ENCODE measurements at regions not wholly inside any gene's neighbourhood (a gene's known extent, or its start where the extent isn't known, plus 50 kb on each side); places are given as distances from the start of the nearest gene placed in this dataset.

DNA sequence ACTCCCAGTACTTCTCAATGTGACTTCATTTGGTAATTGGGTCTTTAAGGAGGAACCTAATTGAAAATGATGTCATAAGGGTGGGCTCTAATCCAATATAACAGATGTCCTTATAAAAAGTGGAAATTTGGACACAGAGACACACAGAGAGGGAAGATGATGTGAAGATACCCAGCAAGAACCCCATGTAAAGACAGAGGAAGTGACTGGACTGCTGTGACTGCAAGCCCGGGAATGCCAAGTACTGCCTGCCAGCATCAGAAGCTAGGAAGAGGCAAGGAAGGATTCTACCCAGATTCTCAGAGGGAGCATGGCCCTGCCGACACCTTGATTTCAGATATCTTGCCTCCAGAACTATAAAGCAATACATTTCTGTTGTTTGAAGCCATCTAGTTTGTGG lies 239.3 kb downstream of the KCTD12 start:
- DNase-seq, result no peak

DNA sequence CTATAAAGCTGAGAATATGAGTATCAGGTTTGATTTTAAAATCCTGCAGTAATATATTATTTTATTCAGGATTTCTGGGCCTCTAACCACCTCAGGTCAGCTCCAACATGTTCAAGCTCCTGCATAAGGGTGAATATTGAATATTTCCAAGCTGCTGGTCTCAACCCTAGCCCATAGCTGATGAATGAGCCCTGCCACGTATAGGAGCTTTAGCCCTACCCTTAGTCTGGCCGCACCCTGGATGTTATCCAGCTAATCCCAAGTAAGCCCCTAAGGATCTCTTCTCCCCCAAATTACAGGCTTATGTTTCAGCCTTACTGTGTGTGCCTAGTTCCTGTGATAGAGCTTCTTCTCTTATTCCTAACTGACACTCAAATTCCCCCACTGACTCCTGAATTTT lies 240.6 kb downstream of the KCTD12 start:
- no peak for DNase-seq

DNA sequence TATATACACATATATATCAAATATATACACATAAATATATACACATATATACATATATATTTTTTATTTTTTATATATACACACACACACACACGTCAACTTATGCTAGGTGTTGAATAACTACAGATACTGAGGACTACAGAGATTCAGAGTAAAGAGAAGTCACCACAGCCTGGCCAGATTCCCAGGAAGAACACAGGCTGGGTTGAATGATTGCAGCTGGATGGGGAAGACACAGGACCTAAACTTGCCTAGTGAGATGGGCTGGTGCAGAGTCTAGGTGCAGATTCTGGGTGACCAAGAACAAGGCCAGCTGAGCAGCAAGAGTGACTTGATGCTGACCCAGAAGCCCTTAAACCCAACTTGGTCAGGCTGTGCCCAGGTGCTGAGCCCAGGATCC lies 241.3 kb downstream of the KCTD12 start:
- DNase-seq, result no peak

DNA sequence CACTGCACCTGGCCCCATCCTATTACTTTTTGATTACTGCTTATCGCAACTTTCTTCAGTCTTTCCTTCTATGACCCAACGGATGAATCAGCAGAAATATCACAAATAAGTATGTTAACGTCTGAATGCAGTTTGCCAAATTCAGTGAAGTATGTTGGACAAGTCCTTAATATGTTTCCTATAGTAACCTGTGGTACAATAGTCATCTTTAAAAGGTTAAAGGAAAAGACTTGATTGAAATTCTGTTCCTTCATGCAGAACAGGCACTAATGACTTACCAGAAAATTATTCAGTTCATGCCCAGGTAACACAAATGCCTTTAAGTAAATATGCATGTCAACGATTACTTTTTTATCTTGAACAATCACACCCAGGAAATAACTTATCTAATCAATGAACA lies 242.6 kb downstream of the KCTD12 start:
- no peak for DNase-seq

DNA sequence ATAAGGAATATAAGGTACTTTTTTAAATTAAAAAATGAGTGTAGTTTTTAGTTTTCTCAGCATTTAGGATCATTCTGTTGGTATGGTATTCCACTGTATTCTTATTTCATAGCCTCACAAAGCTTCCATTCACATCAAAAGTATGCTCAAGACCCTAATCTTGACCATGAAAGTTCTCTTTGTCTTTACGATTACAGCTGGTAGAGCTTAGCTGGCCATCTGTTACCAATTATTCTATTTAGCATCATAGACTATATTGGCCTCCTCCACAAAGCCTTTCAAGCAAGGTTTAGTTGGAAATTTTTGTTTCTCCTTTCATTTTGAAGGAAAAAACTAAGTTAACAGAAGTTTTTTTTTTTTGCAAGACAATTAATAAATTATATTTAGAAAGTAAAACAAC lies 245.1 kb downstream of the KCTD12 start:
- no peak for DNase-seq

DNA sequence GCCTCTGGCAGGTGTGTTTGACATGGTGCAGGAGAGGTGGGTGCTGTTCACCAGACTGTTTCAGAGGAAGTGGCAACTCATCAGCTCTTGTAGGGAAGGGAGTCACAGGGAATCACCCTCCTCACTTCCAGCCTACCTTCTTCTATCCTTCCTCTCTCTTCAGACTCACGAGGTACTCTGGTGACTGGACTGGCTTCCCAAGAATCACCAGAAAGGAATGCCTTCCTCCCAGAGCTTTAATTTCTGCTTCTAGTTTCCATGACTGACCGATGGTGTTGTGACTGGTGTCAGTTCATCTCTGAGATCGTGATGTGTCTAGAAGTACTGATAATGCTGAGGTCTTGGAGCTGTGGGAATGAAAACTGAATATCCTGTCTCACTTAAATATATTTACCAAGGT lies 247.3 kb downstream of the KCTD12 start:
- no peak for DNase-seq

DNA sequence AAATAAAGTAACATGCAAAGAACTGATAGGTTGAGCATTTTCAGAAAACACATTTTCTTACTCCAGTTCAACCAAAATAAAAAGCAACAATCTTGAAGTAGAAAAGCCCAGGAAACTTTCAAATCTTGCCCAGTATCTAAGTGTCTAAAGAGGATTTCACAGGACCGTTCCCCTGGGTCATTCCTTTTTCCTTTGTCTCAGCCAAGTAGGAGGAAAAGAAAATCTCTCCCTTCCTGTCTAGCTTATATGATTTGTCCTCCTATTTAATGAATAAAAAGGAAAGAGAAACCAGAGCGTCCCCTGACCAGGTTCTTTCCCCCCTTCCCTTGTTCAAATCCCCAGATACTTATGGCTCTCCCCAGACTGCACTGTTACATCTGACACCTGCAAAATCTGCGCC lies 248.0 kb downstream of the KCTD12 start:
- DNase-seq, result no peak

DNA sequence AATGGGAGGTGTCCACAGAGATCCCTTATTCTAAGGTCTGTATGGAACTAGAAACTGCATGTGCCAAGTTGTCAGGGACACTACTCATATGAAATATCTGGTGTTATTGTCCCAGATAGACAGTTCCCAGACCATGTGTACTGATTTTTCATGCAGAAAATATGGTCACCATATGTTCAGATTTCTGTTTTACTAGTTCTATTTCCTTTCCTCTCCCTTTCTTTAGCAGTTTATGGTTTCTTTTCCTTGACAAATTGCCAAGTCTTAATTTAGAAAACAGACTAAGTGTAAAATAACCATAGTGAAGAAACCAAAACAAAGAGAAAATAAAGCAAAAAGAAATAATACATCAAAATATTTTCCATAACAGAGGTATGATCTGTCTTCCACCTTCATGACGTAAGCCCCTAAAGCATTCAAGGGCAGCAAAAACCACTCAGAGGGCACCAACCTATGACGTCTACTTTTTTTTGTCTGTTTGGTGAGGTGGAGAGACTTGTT lies 248.5 kb downstream of the KCTD12 start:
- no peak for DNase-seq

DNA sequence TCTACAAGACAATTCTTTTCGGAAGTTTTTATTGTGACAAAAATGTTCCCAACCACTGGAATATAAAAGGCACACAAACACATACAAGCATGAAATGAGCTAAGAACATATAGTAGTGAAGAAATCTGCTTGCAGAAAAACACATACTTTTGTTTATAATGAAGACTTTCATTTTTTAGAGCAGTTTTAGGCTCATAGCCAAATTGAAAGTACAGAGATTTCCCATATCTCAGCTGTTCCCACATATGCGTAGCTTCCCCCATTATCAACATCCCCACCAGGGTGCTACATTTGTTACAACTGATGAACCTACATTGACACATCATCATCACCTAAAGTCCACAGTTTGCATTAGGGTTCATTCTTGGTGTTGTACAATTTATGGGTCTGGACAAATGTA lies 249.4 kb downstream of the KCTD12 start:
- no peak for DNase-seq

DNA sequence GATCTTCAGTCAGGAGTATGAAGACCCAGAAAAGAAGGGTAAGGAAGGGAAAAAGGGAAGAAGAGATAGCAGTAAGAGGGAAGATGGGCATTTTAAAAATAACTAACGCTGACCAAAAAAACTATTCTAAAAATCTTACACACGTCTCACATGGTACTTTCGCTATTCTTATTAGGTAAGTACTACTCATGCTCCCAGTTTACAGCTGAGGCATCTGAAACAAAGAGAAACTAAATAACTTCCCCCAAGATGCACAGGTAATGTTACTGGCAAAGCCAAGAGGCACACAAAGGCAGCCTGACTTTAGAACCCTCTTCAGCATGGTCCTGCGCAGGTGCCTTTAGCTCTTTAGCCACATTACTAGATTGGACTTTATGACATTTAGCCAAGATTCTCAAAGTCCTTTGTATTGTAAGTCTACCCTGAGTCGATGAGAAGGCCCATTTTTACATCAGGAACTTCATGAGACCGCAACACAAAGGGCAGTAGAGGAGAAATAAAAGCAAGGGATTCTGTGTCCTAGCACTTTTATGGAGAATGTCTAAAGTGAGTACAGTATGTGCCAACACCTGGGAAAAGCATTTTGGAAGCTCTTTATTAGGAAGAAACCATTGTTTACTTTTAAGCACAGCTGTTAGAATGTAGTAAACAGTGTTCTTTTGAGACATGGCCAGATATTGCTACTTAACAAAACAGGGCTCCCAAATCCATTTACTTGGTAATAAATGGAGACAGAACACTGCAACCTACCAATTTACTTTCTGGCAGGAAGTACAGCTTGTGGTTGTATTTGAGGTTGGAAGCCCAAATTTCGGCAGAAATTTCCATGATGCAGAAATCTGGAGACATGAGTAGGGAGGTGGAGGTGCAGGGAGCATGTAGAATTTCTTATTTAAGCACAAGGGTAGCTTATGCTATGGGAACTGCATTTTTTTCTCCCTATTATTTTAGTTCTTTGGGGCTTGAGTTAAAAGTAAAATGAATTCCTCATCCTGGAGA lies 250.7 kb downstream of the KCTD12 start:
- DNase-seq, result no peak

DNA sequence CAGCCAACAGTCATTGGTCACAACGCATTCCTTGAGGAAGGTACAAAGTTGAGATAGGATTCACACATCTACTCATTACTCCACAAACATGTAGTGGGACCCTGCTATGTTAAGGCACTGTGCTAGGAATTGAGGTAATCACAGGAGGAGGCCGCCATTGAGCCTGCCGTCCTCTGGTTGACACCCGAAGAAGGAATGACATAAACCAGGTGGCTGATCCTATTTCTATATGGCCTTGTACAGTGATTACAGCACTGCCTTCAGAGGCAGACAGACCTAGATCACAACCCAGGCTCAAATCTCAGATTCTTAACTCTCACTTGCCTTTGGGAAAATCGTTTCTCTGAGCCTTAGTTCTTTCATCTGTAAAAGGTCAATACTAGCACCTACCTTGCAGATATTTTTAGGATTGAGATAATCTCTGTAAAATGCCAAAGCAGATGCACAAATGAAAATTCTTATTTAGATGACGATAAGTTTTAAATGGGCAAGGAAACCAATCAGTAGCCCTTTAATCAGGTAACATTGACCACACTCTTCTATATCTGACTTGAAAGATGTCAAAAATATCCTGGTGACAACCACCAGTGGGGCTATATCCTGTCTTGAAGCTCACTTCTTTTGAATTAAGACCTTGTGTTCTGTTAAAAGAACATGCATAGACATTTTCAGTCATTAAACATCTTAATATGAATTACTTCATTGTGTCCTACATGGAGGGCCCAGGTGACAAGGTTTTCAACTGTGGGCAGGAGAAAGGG lies 251.6 kb downstream of the KCTD12 start:
- no peak for DNase-seq

DNA sequence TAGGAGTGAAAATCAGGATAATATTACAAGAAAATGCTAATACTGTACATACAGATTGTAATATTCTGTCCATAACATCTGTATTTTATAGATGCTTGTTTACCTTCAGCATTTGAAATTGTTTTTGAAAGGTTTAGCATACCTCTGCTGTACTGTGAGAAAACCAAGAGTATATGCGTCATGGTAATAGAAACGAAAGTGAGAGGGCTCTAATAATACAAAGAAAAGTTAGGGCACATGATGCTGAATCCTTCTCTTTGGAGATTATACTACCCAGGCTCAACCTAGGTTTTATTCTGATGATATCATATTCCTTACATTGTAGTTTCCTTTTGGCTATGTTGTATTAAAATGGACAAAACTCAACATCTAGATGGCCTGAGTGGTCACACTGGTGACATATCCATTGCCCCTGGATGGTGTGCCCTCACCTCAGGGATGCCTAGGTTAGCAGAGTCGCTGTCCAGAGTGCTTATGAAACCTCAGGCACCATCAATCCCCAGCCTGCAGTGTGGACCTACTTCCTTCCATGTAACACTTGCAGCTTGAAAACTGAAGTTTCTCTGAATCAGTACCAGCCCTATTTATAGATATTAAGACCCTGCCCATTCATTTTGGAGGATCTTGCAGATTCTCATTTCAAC lies 253.7 kb downstream of the KCTD12 start:
- DNase-seq, result no peak

DNA sequence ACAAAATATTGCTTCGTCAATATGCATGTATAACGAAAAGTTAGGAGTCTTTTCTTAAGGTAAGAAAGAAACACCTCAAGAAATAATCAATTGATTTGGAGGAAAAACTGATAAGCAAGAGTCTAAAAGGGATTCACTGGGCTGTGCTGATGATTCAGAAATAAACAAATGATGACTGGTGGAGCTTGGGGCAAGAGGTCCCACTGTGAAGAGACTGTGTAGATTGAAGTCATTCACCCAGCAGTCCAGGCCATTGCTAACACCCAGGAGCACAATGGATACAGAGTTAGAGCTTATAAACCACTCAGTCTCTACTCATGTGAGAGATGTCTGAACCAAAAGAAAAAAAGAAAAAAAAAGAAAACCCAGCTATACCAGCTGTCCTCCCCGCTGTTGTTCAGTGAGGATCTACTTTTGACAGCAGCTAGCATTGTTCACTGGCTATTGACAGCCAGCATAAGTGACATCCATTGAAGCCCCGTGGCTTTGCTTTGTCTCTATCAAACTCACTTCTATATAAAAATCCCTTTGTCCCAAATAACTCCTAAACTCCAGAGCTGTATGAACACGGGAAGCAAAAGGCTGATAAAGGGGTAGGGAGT lies 255.5 kb downstream of the KCTD12 start:
- no peak for DNase-seq

DNA sequence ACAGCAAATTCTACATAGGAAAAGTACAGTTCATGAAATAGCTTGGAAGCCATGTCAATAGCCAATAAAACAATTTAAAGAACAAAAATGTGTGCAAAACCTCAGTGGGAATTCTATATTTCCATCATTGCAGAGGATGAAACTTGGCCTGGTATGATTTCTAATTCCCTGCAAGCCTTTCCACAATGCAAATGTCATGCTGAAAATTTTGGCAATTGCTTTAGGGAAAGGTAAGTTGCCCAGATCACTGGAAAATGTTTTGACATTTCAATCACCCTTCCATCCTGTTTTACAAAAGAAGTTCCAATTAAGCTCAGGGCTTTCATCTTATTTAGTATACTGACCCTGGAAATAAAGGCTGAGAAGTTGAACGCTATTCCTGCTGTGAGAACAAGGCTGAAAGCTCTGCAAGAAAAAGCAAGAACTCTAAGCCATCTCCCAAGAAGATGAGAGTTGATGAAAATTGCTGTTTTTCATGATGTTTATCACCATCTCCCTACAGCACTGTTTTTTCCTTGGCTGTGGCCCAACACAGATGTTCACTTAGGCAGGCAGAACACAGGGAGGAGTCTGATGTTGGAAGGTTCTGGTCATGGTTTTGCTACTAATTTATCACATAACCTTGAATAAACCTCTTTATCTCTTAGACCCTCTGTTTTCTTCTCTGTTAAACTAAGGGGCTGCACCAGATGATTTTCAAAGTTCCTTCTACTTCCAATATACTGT lies 263.7 kb downstream of the KCTD12 start:
- no peak for DNase-seq

DNA sequence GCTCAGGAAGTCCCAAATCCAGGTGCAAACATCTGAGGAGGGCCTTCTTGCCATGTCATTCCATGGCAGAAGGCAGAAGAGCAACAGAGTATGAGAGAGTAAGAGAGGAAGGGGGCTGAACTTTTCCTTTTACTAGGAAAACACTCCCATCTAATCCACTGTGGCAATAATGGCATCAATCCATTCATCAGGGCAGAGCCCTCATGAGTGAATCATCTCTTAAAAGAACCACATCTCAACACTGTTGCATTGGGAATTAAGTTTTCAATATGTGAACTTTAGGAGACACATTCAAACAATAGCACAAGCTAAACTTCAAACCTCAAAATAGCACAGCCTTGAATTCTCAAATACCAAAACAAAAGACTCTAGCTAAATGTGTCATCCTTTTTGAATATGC lies 264.5 kb downstream of the KCTD12 start:
- DNase-seq, result no peak

DNA sequence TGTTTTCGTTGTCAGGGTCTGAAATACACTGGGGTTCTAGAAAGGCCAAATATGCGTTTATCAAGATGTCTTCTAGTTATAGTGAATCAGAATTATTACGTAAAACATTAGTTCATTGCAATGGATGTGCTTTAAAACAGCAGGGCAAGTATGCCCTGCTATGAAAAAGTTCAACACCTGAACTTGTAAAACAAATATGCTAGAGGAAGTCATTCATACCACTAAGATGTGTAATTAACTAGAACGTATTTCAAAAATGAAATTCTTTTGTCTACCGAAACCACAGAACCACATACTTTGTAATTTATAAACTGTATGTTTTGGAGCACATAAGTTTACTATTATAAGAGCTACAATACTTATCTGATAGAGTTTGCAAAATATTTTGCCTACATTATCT lies 266.2 kb downstream of the KCTD12 start:
- DNase-seq, result no peak

DNA sequence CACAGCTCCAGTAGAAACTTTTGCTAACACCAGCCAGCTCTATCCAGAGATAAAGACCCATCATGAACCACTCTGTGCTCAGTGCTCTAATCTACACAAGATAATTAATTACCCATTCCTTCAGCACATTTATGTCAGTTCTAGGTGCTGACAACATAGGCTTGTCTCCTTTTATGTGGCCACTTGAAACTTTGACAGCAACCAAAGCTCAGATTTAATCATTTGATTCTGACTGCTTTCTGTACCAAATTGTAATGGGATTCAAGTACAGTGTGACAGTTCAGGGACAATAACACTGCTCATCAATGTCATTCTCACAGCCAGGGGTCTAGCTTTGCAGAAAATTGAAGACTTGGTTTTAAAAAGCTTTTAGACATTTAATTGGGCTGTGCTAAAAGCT lies 266.6 kb downstream of the KCTD12 start:
- no peak for DNase-seq

DNA sequence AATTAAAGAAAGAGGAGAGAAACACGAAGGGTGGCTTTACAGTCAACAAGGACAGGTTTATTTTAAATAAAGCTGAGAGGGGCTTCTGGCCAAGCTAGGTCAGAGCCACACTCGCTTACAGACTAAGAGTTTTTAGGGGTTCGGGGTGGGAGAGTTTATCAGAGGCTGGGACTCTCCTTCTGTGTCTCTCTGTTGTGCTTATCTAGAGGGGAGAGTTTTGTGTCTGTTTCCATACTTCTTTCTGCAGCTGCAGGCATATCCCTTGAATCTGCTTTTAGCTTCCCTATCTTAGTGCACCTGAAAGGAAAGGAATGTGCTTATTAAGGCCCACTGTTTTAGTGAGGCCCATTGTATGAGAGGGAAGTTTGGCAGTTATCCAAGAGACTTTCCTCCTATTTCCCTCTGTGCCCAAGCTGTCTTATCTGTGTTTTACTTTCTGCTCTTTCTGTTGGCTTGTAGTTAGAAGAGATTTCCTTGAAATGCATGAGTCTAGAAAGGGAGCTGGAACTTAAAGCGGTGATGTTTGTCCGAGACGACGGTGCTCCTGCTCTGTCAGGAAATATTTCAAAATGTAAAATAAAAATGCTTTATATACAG lies 275.3 kb downstream of the KCTD12 start:
- DNase-seq, result no peak

DNA sequence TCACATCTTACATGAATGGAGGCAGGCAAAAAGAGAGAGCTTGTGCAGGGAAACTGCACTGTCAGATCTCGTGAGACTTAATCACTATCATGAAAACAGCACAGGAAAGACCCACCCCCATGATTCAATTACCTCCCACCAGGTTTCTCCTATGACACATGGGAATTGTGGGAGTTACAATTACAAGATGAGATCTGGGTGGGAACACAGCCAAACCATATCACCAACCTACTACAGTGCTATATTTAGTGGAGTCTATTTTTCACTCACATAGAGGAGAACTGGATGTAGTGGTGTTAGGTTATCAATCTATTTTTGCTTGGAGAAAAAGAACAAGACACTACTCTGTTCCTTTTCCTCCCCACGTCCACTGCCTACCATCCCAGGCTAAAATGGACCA lies 276.6 kb downstream of the KCTD12 start:
- no peak for DNase-seq

DNA sequence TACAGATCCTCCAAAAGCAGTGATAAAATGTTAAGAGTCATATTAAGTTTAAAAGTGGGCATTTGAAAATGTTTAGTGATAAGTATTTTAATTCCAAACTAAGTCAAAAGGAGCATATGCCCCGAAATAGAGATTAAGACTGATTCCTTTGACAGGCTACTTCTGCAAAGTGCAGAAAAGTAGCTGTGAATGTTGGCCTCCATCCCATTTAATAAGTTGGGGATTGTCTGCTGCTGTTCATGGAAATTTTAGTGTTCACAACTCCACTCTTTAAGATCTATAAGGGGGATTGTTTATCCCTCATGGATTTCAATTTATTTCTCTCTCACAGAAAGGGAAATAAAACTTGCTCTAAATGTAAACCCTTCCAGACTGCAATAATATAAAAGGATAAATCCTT lies 278.3 kb downstream of the KCTD12 start:
- DNase-seq, result no peak

DNA sequence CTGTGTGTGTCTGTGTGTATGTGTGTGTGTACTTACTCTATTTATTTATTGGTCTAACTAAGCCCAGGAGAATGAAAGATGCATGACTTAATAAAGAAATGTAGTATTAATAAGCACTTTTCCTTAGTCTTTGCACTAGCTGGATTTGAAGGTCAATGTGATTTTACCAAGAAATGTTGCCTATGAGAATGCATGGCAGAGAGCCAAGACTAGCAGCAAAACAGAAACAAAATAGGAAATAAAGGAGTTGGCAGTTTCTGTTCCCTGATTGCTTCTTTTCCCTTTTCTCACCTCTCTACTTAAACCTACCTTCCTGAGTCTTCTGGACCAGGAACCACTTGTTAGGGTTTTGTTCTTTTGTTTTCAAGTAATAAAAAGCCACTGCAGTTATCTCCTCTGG lies 286.1 kb downstream of the KCTD12 start:
- no peak for DNase-seq

DNA sequence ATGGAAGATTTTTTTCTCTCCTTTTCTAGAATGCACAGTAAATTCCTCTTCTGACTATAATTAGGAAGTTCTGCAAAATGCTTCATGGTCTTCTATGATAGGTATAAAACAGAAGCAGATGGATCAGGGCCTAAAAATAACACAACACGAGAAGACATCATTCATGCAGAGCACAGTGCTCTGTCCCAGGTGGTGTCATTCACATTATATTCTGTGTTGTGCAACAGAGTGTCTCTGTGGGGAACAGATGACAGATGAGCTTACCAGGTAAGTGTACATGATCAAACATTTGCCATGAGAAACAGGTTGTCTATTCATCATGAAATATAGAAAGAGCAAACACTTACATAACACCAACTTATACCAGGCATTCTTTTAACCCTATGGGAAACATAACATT lies 288.3 kb downstream of the KCTD12 start:
- no peak for DNase-seq

All from activated naive CD4-positive, alpha-beta T cell treated with anti-CD3 and anti-CD28 coated beads, Interleukin-2, amount 50 U/mL, for 16 hours (primary cell).